A549 (cell line): ENCODE measurements at regions not wholly inside any gene's neighbourhood (a gene's known extent, or its start where the extent isn't known, plus 50 kb on each side); places are given as distances from the start of the nearest gene placed in this dataset.

Experiments used
- ATAC-seq, 2 experiments: fragments of 200-7000 bp in 1 of 2; fragments of >200 bp in 1 of 2; cut with Nextera tagmentation in 1 of 2; cut with Tn5 transposase in 1 of 2; 3 replicates each; pipeline versions ENCODE4 v1.8.0 to v1.9.1; 2018 to 2020; ENCODE audit warnings: mild to moderate bottlenecking in 1 of 2, moderate library complexity in 1 of 2
- CTCF ChIA-PET: fragments of 300-600 bp; sonication (Branson Sonifier 250); formaldehyde crosslinking; extraction: SDS; loops from one replicate; lab custom pipeline; 2021; ENCODE audit warnings: antibody characterized with exemption, inconsistent platforms; lab: Yijun Ruan, JAX
- POLR2A ChIA-PET: fragments of 350-600 bp; formaldehyde crosslinking; extraction: SDS; loops from one replicate; lab custom pipeline; 2021; ENCODE audit warnings: antibody characterized with exemption, inconsistent platforms; lab: Yijun Ruan, JAX
- DNase-seq, 2 experiments: peaks; one replicate each; pipeline versions ENCODE4 v3.0.0 to v3.0.0-alpha.2; 2011 to 2016; ENCODE audit warnings: low read depth in 1 of 2, low spot score in 1 of 2
- FAIRE-seq: peaks from 2 replicates; lab custom pipeline; 2011; peaks lifted over from hg19 to GRCh38; lab: Jason Lieb, UNC
- H3K27ac ChIP-seq, 2 experiments: fragments of >200 bp; sonication (Bioruptor Twin); formaldehyde crosslinking; 3 replicates each; pipeline ENCODE4 v1.5.1; 2016 to 2017
- H3K4me1 ChIP-seq: fragments of >200 bp; sonication (Bioruptor Twin); formaldehyde crosslinking; 3 replicates; pipeline ENCODE4 v1.6.1; 2016
- H3K4me2 ChIP-seq: fragments of >200 bp; sonication (Bioruptor Twin); formaldehyde crosslinking; 3 replicates; pipeline ENCODE4 v1.6.1; 2016
- H3K4me3 ChIP-seq: fragments of >200 bp; sonication (Bioruptor Twin); formaldehyde crosslinking; 3 replicates; pipeline ENCODE4 v1.5.1; 2016
- H3K9me3 ChIP-seq: fragments of >200 bp; sonication (Bioruptor Twin); formaldehyde crosslinking; 3 replicates; pipeline ENCODE4 v1.6.1; 2016
- ATOH8 ChIP-seq: fragments of 250-450 bp; sonication (Bioruptor Pico); IDR thresholded peaks from 2 replicates; pipeline ENCODE4 v1.5.0; 2020; ENCODE audit warnings: low read depth, mild to moderate bottlenecking, moderate library complexity
- E2F6 ChIP-seq: IDR thresholded peaks from 2 replicates; pipeline ENCODE4 v1.6.1; 2012; ENCODE audit warnings: low read depth, borderline replicate concordance
- EHF ChIP-seq: fragments of 250-450 bp; sonication (Bioruptor Pico); IDR thresholded peaks from 2 replicates; pipeline ENCODE4 v1.5.0; 2020; ENCODE audit warnings: mild to moderate bottlenecking
- EHMT2 ChIP-seq: fragments of 200-600 bp; sonication (generic); IDR thresholded peaks from 2 replicates; pipeline ENCODE4 v1.6.1; 2016; ENCODE audit warnings: antibody characterized with exemption, low read depth, mild to moderate bottlenecking, moderate library complexity
- EP300 ChIP-seq, 2 experiments: fragments of >200 bp; sonication (Bioruptor Twin); formaldehyde crosslinking; IDR thresholded peaks; 2 replicates in 1 of 2; 3 replicates in 1 of 2; pipeline ENCODE4 v1.6.1; 2016 to 2017
- FOSB ChIP-seq: fragments of 250-450 bp; sonication (Bioruptor Pico); IDR thresholded peaks from 2 replicates; pipeline ENCODE4 v1.5.0; 2020; ENCODE audit warnings: mild to moderate bottlenecking, moderate library complexity
- FOXS1 ChIP-seq: fragments of 250-450 bp; sonication (Bioruptor Pico); IDR thresholded peaks from 2 replicates; pipeline ENCODE4 v1.5.0; 2020; ENCODE audit warnings: mild to moderate bottlenecking, moderate library complexity
- HES2 ChIP-seq: fragments of >200 bp; sonication (Bioruptor Twin); formaldehyde crosslinking; IDR thresholded peaks from 2 replicates; pipeline ENCODE4 v1.6.1; 2016
- HEYL ChIP-seq: fragments of 250-450 bp; sonication (Bioruptor Pico); IDR thresholded peaks from 2 replicates; pipeline ENCODE4 v1.8.0; 2021; ENCODE audit warnings: mild to moderate bottlenecking, moderate library complexity
- HOXA7 ChIP-seq: fragments of 250-450 bp; sonication (Bioruptor Pico); IDR thresholded peaks from 2 replicates; pipeline ENCODE4 v1.5.0; 2020; ENCODE audit warnings: mild to moderate bottlenecking, moderate library complexity
- HOXB13 ChIP-seq: fragments of 250-450 bp; sonication (Bioruptor Pico); IDR thresholded peaks from 2 replicates; pipeline ENCODE4 v1.5.0; 2020; ENCODE audit warnings: low read depth, mild to moderate bottlenecking, moderate library complexity
- HOXB5 ChIP-seq: fragments of 250-450 bp; sonication (Bioruptor Pico); IDR thresholded peaks from 2 replicates; pipeline ENCODE4 v1.5.0; 2020; ENCODE audit warnings: mild to moderate bottlenecking, moderate library complexity
- KDM5A ChIP-seq: fragments of 200-600 bp; sonication (generic); IDR thresholded peaks from 2 replicates; pipeline ENCODE4 v1.6.1; 2016; ENCODE audit warnings: antibody characterized with exemption, mild to moderate bottlenecking
- MAX ChIP-seq: IDR thresholded peaks from 2 replicates; pipeline ENCODE4 v1.6.1; 2012
- MAZ ChIP-seq: fragments of 150-350 bp; IDR thresholded peaks from 2 replicates; pipeline ENCODE4 v1.6.1; 2014; ENCODE audit warnings: antibody characterized with exemption, low read depth, low read length, borderline replicate concordance
- NR3C1 ChIP-seq: fragments of >200 bp; sonication (Bioruptor Twin); formaldehyde crosslinking; IDR thresholded peaks from 3 replicates; pipeline ENCODE4 v1.6.1; 2017
- PBX3 ChIP-seq: IDR thresholded peaks from 2 replicates; pipeline ENCODE4 v1.6.1; 2012
- PHF8 ChIP-seq: fragments of 200-600 bp; sonication (generic); IDR thresholded peaks from 2 replicates; pipeline ENCODE4 v1.6.1; 2016; ENCODE audit warnings: low read depth, mild to moderate bottlenecking, antibody characterized with exemption, moderate library complexity, borderline replicate concordance
- POLR2AphosphoS2 ChIP-seq: conservative IDR thresholded peaks from 2 replicates; pipeline ENCODE4 v1.6.1; 2012; ENCODE audit warnings: low read length, improper control_type of control experiment, inconsistent platforms
- RAD21 ChIP-seq, 2 experiments: fragments of >200 bp in 1 of 2; sonication (Bioruptor Twin) in 1 of 2; formaldehyde crosslinking in 1 of 2; IDR thresholded peaks in 1 of 2; conservative IDR thresholded peaks in 1 of 2; 2 replicates in 1 of 2; 3 replicates in 1 of 2; pipeline ENCODE4 v1.6.1; 2012 to 2018; ENCODE audit warnings: inconsistent platforms in 1 of 2
- REST ChIP-seq: fragments of 200-600 bp; sonication (generic); IDR thresholded peaks from 2 replicates; pipeline ENCODE4 v1.6.1; 2016; ENCODE audit warnings: antibody characterized with exemption, mild to moderate bottlenecking, moderate library complexity
- TFCP2L1 ChIP-seq: fragments of 250-450 bp; sonication (Bioruptor Pico); IDR thresholded peaks from 2 replicates; pipeline ENCODE4 v1.5.0; 2021; ENCODE audit warnings: mild to moderate bottlenecking
- TP53 ChIP-seq: fragments of 250-450 bp; sonication (Bioruptor Pico); IDR thresholded peaks from 2 replicates; pipeline ENCODE4 v1.5.0; 2021; ENCODE audit warnings: mild to moderate bottlenecking, moderate library complexity
- ZC3H11A ChIP-seq: fragments of 450-650 bp; IDR thresholded peaks from 2 replicates; pipeline ENCODE4 v1.6.1; 2014; ENCODE audit warnings: antibody characterized with exemption, mild to moderate bottlenecking
- ZFP36 ChIP-seq: fragments of 450-650 bp; IDR thresholded peaks from 2 replicates; pipeline ENCODE4 v1.6.1; 2014; ENCODE audit warnings: borderline replicate concordance; ENCODE audit not compliant: partially characterized antibody
- ZNF302 ChIP-seq: fragments of 250-450 bp; sonication (Bioruptor Pico); IDR thresholded peaks from 2 replicates; pipeline ENCODE4 v1.9.0; 2021; ENCODE audit warnings: inconsistent platforms, mild to moderate bottlenecking, moderate library complexity
- WGBS: methylation state at CpG from one replicate; pipeline ENCODE4 v1.1.6; 2017; ENCODE audit errors: missing lambda C conversion rate; 5-methylcytosine and 5-hydroxymethylcytosine counted together

- H3K4me1 ChIP-seq, result no peaks in the 10 kb centered on the region
- no peak overlapping the region for H3K27ac ChIP-seq
- DNase-seq (no peak), ATAC-seq (no peak), FAIRE-seq (no peak)
- H3K9me3 ChIP-seq, result no peaks in the 10 kb centered on the region
- ChIA-PET CTCF (no interaction called here), POLR2A (no interaction called here)
- no peak overlapping the region for H3K4me2 ChIP-seq
- WGBS, result 8% methylated on average over 2 of the region's 2 CpGs
- H3K4me3 ChIP-seq, result no peak overlapping the region
- no peak for TF ChIP-seq REST
- no peak for TF ChIP-seq POLR2AphosphoS2
- TF ChIP-seq PHF8, result no peak
- no peak for TF ChIP-seq PBX3
- no peak for TF ChIP-seq ZNF302
- TF ChIP-seq RAD21 (conservative IDR thresholded peaks at IDR 0.05 in 1 of 2, IDR thresholded peaks at IDR 0.05 in 1 of 2), result no peak
- TF ChIP-seq EHF, result no peak
- no peak for TF ChIP-seq HES2
- TF ChIP-seq HEYL, result no peak
- TF ChIP-seq FOXS1, result no peak
- no peak for TF ChIP-seq TP53
- TF ChIP-seq EHMT2, result no peak
- TF ChIP-seq ATOH8 (CRISPR knock-in tag), result no peak
- TF ChIP-seq TFCP2L1, result no peak
- no peak for TF ChIP-seq FOSB (CRISPR knock-in tag)
- no peak for TF ChIP-seq MAZ
- no peak for TF ChIP-seq EP300 (IDR thresholded peaks at IDR 0.05)
- TF ChIP-seq HOXB13 (CRISPR knock-in tag), result no peak
- no peak for TF ChIP-seq ZC3H11A
- TF ChIP-seq E2F6, result no peak
Measured at GRCh38 chr7:52955522-52955921, 79.9 kb upstream of the POM121L12 start.

GRCh38 chr7:52944921-52945320, 90.5 kb upstream of the POM121L12 start:
- POLR2A ChIA-PET, result no interaction called here
- no peak for FAIRE-seq
- DNase-seq, result peak in 1 of 2 experiments; percentile 3
- ATAC-seq, result no peak
- H3K4me2 ChIP-seq, result no peak overlapping the region
- no peak overlapping the region for H3K4me3 ChIP-seq
- no peaks in the 10 kb centered on the region for H3K9me3 ChIP-seq
- no peak overlapping the region for H3K27ac ChIP-seq
- WGBS, result 5% methylated on average over 2 of the region's 2 CpGs
- TF ChIP-seq TP53 (no peak), EHMT2 (no peak), ZNF302 (no peak), HES2 (no peak), TFCP2L1 (no peak), MAX (no peak), NR3C1 (no peak), HOXB5 (CRISPR knock-in tag) (no peak), ZFP36 (no peak), ATOH8 (CRISPR knock-in tag) (no peak), KDM5A (no peak), ZC3H11A (no peak), HOXA7 (CRISPR knock-in tag) (no peak)
- TF ChIP-seq, all 56 proteins: peak for 0
- CTCF ChIA-PET, result no interaction called here
- H3K4me1 ChIP-seq, result no peaks in the 10 kb centered on the region
